Renal pelvis (tissue), 1 donor: ENCODE measurements at regions not wholly inside any gene's neighbourhood (a gene's known extent, or its start where the extent isn't known, plus 50 kb on each side); places are given as distances from the start of the nearest gene placed in this dataset.
"Not testable (repeated sequence)": the region's sequence is repeated elsewhere in the genome, so short reads cannot be mapped to it uniquely, and the experiment has no call there.

Experiments
- DNase-seq: peaks from one replicate; pipeline ENCODE4 v3.0.0-alpha.2; 2013

DNA sequence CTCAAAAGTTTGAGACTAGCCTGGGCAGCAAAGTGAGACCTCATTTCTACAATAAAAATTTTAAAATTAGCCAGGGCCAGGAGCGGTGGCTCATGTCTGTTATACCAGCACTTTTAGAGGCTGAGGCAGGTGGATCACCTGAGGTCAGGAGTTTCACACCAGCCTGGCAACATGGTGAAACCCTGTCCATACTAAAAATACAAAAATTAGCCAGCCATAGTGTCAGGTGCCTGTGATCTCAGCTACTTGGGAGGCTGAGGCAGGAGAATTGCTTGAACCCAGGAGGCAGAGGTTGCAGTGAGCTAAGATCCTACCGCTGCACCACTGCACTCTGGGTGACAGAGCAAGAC is 85.1 kb upstream of the MAP4 start:
- DNase-seq: not testable (repeated sequence)

DNA sequence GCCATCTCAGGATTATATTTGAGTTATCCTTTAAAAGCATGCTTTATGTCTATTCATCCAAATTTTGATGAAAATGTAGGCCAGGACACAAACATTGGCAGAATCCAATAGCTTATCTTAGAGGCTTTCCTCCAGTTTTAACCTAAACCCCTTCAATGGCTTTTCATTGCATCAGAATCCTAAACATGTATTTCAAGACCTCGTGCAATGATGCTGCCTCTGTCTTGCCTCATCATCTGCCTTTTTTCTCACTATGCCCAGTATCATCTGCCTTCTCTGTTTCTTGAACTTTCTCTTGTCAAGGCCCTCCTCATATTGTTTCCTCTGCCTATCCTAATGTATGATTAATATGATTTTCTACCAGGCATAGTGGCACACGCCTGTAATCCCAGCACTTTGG is 76.1 kb upstream of the MAP4 start:
- no peak for DNase-seq

DNA sequence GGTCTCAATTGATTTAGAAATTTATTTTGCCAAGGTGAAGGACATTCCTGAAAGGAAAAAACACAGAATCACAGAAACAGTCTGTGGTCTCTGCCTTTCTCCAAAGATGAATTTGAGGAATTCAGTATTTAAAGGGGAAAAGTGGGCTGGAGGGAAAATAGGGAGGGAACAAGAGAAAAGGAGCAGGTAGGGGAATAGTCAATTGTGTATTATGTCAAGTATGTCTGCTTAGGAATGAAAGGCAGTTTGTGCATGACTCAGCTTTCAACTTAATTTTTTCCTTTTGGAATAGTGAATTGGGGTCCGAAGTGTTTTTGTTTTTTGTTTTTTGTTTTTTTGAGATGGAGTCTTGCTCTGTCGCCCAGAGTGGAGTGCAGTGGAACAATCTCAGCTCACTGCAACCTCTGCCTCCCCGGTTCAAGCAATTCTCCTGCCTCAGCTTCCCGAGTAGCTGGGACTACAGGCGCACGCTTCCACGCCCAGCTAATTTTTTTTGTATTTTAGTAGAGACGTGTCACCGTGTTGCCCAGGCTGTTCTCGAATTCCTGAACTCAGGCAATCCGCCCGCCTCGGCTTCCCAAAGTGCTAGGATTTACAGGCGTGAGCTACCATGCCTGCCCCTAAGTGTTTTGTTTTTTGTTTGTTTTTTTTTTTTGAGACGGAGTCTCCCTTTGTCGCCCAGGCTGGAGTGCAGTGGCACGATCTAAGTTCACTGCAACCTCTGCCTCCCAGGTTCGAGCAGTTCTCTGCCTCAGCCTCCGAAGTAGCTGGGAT is 74.1 kb upstream of the MAP4 start:
- no peak for DNase-seq

DNA sequence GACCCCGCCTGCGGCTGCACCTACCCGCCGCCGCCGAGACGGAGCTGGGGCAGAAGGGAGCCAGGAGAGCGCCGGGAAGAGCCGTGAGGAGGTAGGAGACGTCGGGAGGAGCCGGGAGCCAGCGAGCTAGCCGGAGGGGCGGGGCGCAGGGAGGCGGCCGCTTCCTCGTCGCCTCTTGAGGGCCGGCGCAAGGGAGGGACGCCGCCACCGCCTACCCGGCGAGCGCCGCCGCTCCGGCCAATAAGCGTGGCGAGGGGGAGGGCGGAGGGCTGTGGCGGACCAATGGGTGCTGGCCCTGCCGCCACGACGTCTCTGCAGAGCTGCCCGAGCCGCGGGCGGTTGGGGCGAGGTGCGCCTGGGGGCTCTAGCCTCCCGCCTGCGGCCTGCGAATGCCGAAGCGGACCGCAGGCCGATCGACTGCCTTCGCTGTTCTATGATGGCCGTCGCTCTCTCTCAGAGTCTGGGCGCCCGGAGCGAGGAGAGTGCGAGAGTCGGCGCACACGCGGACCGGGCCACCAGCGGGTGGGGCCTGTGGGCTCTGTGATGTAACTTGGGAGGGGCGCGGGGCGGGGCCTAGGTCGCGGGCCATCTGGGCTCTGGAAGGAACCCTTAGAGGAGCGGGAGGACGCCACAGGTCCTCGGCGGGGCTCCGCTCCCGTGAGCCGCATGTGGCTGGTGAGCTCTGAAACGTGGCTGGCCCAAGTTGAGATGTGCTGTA is 72.7 kb upstream of the MAP4 start:
- peak; percentile 98 for DNase-seq

DNA sequence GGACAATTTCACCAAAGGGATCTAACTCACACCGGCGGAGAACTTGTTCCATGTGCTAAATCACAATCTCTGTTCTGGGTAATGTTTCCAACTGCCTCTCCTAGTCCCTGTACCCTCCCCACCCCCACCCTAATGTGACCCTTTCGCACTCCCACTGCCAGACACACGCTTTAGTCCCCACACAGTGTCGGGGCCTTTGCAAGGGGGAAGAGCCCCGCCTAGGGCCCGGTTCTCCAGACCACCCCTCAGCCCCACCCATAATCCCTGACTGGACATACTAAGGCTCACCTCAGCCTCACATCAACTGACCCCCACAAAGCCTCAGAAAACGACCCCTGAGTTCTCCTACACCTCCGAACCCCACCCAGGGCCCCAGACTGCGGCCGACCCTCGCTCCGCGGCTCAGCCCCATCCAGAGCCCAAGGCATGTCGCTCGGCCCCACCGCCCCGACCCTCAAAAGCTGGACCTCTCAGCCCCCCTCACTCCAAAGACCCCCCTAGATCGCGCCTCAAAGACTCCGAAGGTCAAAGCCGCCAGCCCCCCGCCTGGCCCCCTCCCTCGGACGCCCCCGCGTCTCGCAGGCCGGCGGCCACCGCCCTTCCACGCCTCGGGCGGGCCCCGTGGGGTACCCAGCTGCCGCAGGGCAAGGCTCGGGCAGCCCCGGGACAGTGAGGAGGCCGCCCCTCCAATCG is 72.0 kb upstream of the MAP4 start:
- peak; percentile 52 for DNase-seq

DNA sequence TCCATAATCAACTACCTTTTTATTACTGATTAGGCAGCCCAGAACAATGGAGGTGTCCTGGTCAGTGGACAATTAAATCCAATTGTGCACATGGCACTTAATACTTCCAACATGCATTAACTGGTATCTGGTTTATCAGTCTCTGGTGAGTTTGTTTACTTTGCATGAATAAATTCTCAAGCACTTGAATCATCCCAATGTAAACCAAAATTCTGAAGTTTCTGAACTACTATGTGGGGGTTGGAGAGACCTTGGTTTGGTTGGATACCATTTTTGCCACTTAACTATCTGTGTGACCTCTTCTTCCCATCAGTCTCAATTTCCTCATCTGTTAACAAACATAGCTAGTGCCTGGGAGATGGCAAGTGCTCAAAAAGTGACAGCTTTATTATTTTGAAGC is 70.5 kb upstream of the MAP4 start:
- no peak for DNase-seq

DNA sequence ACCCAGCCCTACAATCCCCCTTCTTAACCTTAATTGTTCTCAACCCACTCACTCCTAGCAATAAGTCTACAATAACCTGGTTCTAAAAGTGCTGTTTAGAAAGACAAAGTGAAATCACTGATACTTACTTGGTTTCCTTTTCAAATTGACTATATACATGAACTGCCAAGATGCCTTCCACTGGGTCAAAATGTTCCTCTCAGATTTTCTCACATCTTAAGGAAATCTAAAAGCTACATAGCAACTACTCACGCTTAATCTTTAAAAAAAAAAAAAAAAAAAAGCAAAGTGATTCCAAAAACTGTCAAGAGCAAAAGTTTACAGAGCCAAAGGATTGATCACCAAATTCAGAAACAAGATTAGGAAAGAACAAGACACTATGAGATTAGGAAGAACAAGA is 68.7 kb upstream of the MAP4 start:
- no peak for DNase-seq

DNA sequence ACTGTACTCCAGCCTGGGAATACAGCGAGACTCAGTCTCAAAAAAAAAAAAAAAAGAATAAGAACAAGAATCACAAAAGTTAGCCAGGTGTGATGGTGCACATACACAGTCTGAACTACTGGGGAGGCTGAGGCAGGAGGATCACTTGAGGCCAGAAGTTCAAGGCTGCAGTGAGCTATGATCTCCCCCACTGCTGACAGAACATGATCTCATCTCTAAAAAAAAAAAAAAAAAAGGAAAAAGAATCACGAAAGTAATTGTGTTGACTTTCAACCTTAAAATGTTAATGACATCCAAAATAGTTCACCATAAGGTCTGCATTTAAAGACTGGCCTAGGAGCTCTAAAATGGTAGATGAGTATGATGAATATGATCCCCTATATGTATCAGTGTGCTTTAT is 68.0 kb upstream of the MAP4 start:
- DNase-seq: no peak

DNA sequence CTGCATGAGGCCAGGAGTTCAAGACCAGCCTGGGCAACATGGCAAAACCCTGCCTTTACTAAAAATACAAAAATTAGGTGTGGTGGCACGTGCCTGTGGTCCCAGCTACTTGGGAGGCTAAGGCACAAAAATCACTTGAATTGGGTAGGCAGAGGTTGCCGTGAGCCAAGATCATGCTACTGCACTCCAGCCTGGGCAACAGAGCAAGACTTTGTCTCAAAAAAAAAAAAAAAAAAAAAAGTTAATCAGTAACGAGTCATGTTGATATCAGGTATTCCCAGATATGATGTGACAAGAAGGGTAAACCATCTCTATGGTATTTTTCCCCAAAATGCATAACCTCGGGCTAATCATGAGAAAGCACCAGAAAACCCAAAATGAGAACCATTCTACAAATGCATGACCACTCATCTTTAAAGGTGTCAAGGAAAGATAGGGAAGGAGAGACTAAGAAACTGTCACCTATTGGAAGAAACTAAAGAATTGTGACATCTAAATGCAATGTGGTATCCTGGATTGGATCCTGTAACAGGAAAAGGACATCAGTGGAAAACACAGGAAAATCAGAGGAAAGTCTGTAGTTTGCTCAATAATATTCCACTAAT is 66.5 kb upstream of the MAP4 start:
- no peak for DNase-seq

DNA sequence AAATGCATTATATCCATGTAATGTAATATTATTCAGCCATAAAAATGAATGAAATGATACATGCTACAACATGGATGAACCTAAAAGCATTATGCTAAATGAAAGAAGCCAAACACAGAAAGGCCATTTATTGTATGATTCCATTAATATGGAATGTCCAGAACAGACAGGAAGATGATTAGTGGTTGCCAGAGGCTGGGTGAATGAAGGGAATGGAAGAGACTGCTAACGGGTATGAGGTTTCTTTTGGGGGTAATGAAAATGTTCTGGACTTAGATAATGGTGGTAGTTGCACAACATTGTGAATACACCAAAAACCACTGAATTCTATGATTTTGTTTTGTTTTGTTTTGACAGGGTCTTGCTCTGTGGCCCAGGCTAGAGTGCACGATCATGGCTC is 61.6 kb upstream of the MAP4 start:
- no peak for DNase-seq

DNA sequence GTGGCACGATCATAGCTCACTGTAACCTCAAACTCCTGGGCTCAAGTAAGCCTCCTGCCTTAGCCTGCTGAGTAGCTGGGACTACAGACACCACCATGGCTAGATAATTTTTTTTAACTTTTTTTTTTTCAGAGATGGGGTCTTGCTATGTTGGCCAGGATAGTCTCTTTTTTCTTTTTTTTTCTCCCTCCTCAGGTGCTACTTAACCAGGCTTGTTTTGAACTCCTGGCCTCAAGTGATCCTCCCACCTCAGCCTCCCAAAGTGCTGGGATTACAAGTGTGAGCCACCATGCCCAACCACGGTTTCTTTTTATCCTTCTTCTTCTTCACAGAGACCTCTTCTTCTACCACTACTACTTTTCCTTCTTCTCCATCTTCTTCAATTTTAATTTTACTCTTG is 53.8 kb upstream of the MAP4 start:
- DNase-seq: no peak

DNA sequence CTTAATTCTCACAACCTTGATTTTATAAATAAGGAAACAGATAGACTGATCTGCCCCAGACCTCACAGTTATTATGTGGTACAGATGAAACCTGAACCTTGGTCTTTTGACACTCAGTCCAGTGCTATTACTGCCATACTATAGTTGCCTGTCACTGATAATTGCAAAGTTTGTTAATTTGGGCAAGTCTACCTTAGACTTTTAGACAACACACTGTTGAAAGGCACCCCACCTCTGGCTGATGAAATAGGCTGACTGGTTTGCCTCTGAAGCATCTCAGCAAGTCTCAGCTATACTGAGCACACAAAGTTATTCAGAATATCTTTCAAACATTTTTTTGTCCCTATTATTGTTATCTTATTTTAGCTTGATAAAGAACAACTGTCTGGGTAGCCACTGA is 53.1 kb upstream of the MAP4 start:
- no peak for DNase-seq

DNA sequence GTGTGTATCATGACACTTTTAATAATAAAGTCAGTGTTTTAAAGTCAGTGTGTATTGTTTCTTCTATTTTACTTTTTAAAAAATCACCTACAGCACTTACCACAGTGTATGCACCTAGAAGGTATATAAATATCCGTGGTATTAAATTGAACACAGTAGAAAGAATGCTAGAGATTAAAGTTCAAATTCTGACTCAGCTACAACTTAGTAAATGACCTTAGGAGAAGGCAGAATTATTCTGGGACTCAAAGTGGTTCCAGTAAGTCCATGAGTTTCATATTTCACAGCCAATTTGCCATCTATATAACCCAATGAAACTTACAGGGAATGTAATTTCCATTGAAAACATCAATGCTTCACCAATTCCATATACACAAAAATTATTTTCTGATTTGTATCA is 52.7 kb upstream of the MAP4 start:
- no peak for DNase-seq

DNA sequence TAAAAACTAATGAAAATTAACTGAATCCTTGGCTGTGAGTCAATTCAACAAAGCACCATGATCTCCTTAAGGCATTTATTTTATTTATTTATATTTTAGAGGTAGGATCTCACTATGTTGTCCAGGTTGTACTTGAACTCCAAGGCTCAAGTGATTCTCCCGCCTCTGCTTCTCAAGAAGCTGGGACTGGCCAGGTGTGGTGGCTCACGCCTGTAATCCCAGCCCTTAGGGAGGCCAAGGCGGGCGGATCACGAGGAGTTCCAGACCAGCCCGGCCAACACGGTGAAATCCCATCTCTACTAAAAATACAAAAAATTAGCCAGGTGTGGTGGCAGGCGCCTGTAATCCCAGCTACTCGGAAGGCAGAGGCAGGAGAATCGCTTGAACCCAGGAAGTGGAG is 52.1 kb upstream of the MAP4 start:
- not testable (repeated sequence) for DNase-seq

DNA sequence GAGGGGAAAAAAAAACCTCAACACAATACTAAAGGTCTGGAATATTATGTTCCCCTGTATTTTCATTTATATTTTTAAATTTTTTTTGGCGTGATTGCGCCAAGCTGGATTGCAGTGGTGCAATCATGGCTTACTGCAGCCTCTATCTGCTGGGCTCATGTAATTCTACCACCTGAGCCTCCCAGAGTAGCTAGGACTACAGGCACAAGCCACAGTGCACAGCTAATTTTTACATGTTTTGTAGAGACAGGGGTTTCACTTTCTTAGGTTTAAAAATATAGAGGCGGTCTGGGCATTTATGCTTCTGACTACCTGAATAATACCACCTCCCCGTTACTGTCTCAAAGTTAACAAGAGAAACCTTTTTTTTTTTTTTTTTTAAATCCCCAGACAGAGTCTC is 51.1 kb upstream of the MAP4 start:
- DNase-seq: no peak
